SU-DHL-6 (cell line): ENCODE measurements at regions not wholly inside any gene's neighbourhood (a gene's known extent, or its start where the extent isn't known, plus 50 kb on each side); places are given as distances from the start of the nearest gene placed in this dataset.

Source experiments
- H2AFZ ChIP-seq: fragments of 200-600 bp; sonication (generic); 2 replicates; pipeline ENCODE4 v1.6.1; 2014; ENCODE audit warnings: low read depth, mild to moderate bottlenecking, moderate library complexity, mixed read lengths, antibody characterized with exemption, low read length; ENCODE audit not compliant: severe bottlenecking
- H3F3A ChIP-seq: fragments of 200-600 bp; shearing (Covaris generic); 2 replicates; pipeline ENCODE4 v1.6.0; 2016; ENCODE audit warnings: antibody characterized with exemption, mild to moderate bottlenecking; ENCODE audit not compliant: insufficient read depth
- H3K27ac ChIP-seq: fragments of 200-600 bp; sonication (generic); 2 replicates; pipeline ENCODE4 v1.5.1; 2016; ENCODE audit warnings: low read depth, mild to moderate bottlenecking, low read length, moderate library complexity, mixed read lengths
- H3K27me3 ChIP-seq: fragments of 200-600 bp; sonication (generic), shearing (Covaris generic); 2 replicates; pipeline ENCODE4 v1.6.0; 2014; ENCODE audit warnings: mild to moderate bottlenecking, low read length
- H3K36me3 ChIP-seq: fragments of 200-600 bp; sonication (generic); 2 replicates; pipeline ENCODE4 v1.6.1; 2014; ENCODE audit warnings: mild to moderate bottlenecking, low read length, mixed read lengths
- H3K4me2 ChIP-seq: fragments of 300-600, 200-600 bp; shearing (Covaris generic), sonication (generic); 2 replicates; pipeline ENCODE4 v1.6.0; 2014; ENCODE audit warnings: low read length, low read depth, mild to moderate bottlenecking; ENCODE audit not compliant: poor library complexity, severe bottlenecking
- H3K4me3 ChIP-seq: fragments of 200-600 bp; sonication (generic); 2 replicates; pipeline ENCODE4 v1.5.1; 2014; ENCODE audit warnings: antibody characterized with exemption, low read length, mild to moderate bottlenecking, mixed read lengths; ENCODE audit not compliant: insufficient read depth, poor library complexity, severe bottlenecking
- H3K79me2 ChIP-seq: fragments of 200-600 bp; sonication (generic); 2 replicates; pipeline ENCODE4 v1.6.1; 2014; ENCODE audit warnings: mild to moderate bottlenecking, low read length, moderate library complexity; ENCODE audit not compliant: insufficient read depth
- H3K9ac ChIP-seq: fragments of 200-600 bp; sonication (generic); 2 replicates; pipeline ENCODE4 v1.7.0; 2014; ENCODE audit warnings: mild to moderate bottlenecking, low read length
- H3K9me2 ChIP-seq: fragments of 200-600 bp; sonication (generic); replicated peaks from 2 replicates; pipeline ENCODE4 v1.6.1; 2014; ENCODE audit warnings: low read length; ENCODE audit not compliant: insufficient read depth
- H3K9me3 ChIP-seq: fragments of 200-600 bp; sonication (generic); 2 replicates; pipeline ENCODE4 v1.6.1; 2014; ENCODE audit warnings: low read length, mixed read lengths; ENCODE audit not compliant: insufficient read depth
- H4K20me1 ChIP-seq: fragments of 200-600 bp; sonication (generic); 2 replicates; pipeline ENCODE4 v1.6.1; 2014; ENCODE audit warnings: low read depth, mild to moderate bottlenecking, antibody characterized with exemption, low read length, moderate library complexity, mixed read lengths
- EZH2phosphoT487 ChIP-seq: fragments of 200-600 bp; sonication (generic), shearing (Covaris generic); conservative IDR thresholded peaks from 2 replicates; pipeline ENCODE4 v1.6.1; 2018; ENCODE audit warnings: mild to moderate bottlenecking, antibody characterized with exemption, low read length, moderate library complexity, mixed read lengths
- TF ChIP-seq, protein P1 (sequence below): fragments of 200-600 bp; sonication (generic); IDR thresholded peaks from one replicate; pipeline ENCODE4 v1.5.1; 2017; ENCODE audit warnings: antibody characterized with exemption, mild to moderate bottlenecking, low read length, moderate library complexity; ENCODE audit not compliant: insufficient read depth, poor library complexity, severe bottlenecking

DNA sequence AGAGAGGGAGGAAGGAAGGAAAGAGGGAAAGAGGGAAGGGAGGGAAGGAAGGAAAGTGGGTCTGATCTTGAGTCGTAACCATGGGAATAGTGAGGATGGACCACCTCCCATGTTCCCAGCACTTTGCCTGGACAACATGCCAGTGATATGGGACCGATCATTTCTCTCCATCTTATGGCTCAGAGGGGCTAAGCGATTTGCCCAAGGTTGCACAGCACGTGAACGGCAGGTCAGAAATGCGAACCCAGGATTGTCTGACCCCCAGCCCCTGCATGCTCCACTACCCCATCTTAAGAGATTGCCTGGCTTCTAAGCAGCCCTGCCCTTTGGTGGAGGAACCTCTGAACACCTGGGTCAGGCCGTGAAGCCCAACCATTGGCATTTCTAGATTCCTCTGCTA lies 109.0 kb upstream of the CARD11 start:
- no peaks in the 10 kb centered on the region for H3F3A ChIP-seq
- no peaks in the 10 kb centered on the region for H3K9me3 ChIP-seq
- no peak overlapping the region for H2AFZ ChIP-seq
- H3K9me2 ChIP-seq: no peaks in the 10 kb centered on the region
- H3K27me3 ChIP-seq: no peaks in the 10 kb centered on the region
- H3K9ac ChIP-seq: no peak overlapping the region
- no peak overlapping the region for H3K27ac ChIP-seq
- no peak overlapping the region for H3K4me2 ChIP-seq
- no peaks in the 10 kb centered on the region for H4K20me1 ChIP-seq
- H3K4me3 ChIP-seq: no peak overlapping the region
- TF ChIP-seq, protein P1, sequence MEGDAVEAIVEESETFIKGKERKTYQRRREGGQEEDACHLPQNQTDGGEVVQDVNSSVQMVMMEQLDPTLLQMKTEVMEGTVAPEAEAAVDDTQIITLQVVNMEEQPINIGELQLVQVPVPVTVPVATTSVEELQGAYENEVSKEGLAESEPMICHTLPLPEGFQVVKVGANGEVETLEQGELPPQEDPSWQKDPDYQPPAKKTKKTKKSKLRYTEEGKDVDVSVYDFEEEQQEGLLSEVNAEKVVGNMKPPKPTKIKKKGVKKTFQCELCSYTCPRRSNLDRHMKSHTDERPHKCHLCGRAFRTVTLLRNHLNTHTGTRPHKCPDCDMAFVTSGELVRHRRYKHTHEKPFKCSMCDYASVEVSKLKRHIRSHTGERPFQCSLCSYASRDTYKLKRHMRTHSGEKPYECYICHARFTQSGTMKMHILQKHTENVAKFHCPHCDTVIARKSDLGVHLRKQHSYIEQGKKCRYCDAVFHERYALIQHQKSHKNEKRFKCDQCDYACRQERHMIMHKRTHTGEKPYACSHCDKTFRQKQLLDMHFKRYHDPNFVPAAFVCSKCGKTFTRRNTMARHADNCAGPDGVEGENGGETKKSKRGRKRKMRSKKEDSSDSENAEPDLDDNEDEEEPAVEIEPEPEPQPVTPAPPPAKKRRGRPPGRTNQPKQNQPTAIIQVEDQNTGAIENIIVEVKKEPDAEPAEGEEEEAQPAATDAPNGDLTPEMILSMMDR: no peak
- TF ChIP-seq EZH2phosphoT487: no peak
- H3K36me3 ChIP-seq: no peaks in the 10 kb centered on the region
- no peaks in the 10 kb centered on the region for H3K79me2 ChIP-seq

DNA sequence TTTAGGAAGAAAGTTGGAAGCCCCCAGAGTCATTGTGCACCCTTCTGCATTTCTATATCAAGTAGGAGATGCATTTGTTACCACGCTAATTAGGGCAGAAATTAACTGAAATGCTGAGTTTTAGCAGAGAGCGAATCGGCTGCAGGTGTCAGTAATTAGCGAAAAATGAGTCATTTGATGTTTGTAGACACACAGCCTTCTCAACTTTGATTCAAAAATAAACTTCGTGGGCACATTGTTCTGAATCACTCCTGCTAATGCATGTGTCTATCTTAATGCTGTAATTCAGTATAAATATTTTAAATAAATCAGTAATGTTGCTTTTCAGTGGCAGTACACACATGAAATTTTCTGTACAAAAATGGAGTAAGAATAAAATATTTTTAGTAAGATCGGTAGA lies 109.5 kb upstream of the CARD11 start:
- Histone ChIP-seq H3K9me3 (no peaks in the 10 kb centered on the region), H3F3A (no peaks in the 10 kb centered on the region), H2AFZ (no peak overlapping the region), H3K36me3 (no peaks in the 10 kb centered on the region), H3K79me2 (no peaks in the 10 kb centered on the region), H3K9ac (no peak overlapping the region), H3K27me3 (no peaks in the 10 kb centered on the region), H3K9me2 (no peaks in the 10 kb centered on the region), H3K4me3 (no peak overlapping the region), H4K20me1 (no peaks in the 10 kb centered on the region), H3K4me2 (no peak overlapping the region), H3K27ac (no peak overlapping the region)
- no peak for TF ChIP-seq EZH2phosphoT487
- TF ChIP-seq, protein P1: no peak

DNA sequence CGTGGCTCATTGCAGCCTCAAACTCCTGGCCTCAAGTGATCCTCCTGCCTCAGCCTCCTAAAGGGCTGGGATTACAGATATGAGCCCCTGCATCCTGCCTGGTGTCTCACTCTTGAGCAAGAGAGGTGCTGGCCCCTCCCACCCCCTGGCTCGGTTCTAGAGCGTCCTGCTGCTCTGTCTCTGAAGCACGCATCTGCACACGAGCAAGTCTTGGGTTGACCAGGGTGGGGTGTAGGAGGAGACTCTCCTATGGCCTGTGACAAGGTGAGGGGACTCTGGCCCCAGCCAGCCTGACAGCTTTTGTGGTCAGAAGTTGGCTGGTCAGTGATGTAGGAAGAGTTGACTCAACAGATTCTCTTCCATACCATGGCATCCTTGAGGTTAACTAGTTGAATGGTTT lies 110.7 kb upstream of the CARD11 start:
- Histone ChIP-seq H3K4me2 (no peak overlapping the region), H3K27ac (no peak overlapping the region), H3K9me3 (no peaks in the 10 kb centered on the region), H2AFZ (no peak overlapping the region), H3K36me3 (no peaks in the 10 kb centered on the region), H3K9me2 (no peaks in the 10 kb centered on the region), H3K27me3 (no peaks in the 10 kb centered on the region), H3K9ac (no peak overlapping the region), H3F3A (no peaks in the 10 kb centered on the region), H4K20me1 (no peaks in the 10 kb centered on the region), H3K4me3 (no peak overlapping the region), H3K79me2 (no peaks in the 10 kb centered on the region)
- TF ChIP-seq, protein P1: no peak
- no peak for TF ChIP-seq EZH2phosphoT487
